MM.1S (cell line): ENCODE measurements at regions not wholly inside any gene's neighbourhood (a gene's known extent, or its start where the extent isn't known, plus 50 kb on each side); places are given as distances from the start of the nearest gene placed in this dataset.

Source experiments
- CTCF ChIP-seq: fragments of 300-600 bp; sonication (generic); IDR thresholded peaks from 2 replicates; pipeline ENCODE4 v1.5.1; 2016; ENCODE audit warnings: antibody characterized with exemption, low read length, mixed read lengths
- EZH2 ChIP-seq: fragments of 300-600 bp; sonication (generic); optimal IDR thresholded peaks from 2 replicates; pipeline ENCODE3; 2017; ENCODE audit warnings: low read depth, mild to moderate bottlenecking, antibody characterized with exemption, low read length, mixed read lengths
- EZH2phosphoT487 ChIP-seq: fragments of 300-600 bp; sonication (generic); IDR thresholded peaks from 2 replicates; pipeline ENCODE4 v1.6.1; 2018; ENCODE audit warnings: antibody characterized with exemption, low read length

GRCh38 chr11:26187639-26188038, 144.3 kb upstream of the ANO3 start:
- TF ChIP-seq EZH2, result no peak
- TF ChIP-seq CTCF, result no peak
- no peak for TF ChIP-seq EZH2phosphoT487
